ENCODE measurements at regions not wholly inside any gene's neighbourhood (a gene's known extent, or its start where the extent isn't known, plus 50 kb on each side); places are given as distances from the start of the nearest gene placed in this dataset.
A peak's percentile ranks its signal among the peaks of the same experiment; 100 is the strongest.

DNA sequence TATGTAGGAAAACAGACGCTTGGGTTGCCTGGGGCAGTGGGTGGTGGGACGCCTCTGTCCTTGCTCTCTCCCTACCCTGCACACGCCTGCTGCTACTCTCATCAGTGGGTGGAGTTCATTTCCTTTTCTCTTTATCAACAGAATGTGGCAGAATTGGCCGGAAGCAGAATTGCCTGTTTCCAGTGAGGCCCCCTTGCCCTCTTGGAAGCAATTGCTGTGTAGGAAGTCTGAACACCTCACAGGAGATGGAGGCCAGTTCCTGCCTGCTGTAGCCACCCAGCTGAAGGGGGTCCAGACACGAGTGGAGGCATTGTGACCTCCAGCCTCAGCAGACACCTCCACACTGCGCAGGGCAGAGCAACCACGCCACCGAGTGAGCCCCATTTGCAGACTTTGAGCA, 331.6 kb upstream of the ZNF32 start:
- H3K4me2 ChIP-seq (ENCODE audit: insufficient read depth, low read length, poor library complexity, severe bottlenecking): no peak overlapping the region
- no peaks in the 10 kb centered on the region for H3K79me1 ChIP-seq (ENCODE audit: low read depth, low read length)
- H3K14ac ChIP-seq (ENCODE audit: low read length): no peak overlapping the region
- no peaks in the 10 kb centered on the region for H3K9me3 ChIP-seq (replicated peaks in 1 of 2; ENCODE audit: control insufficient read depth in 2 of 2, insufficient read depth in 1 of 2, low read depth in 1 of 2, low read length in 2 of 2)
- H3K4me1 ChIP-seq (ENCODE audit: control insufficient read depth in 2 of 2, insufficient read depth in 1 of 2, low read depth in 1 of 2, low read length in 2 of 2): no peaks in the 10 kb centered on the region
- H2BK15ac ChIP-seq (ENCODE audit: low read length): no peak overlapping the region
- H3K23ac ChIP-seq (ENCODE audit: low read depth, low read length, poor library complexity): no peak overlapping the region
- H3K18ac ChIP-seq (ENCODE audit: low read length): peak overlapping the region; percentile 42
- H4K8ac ChIP-seq (ENCODE audit: low read depth, low read length): no peak overlapping the region
- H3K4ac ChIP-seq (ENCODE audit: low read length): no peak overlapping the region
- H2BK12ac ChIP-seq (ENCODE audit: low read length): no peak overlapping the region
- H2AK5ac ChIP-seq (ENCODE audit: low read depth, low read length): peak overlapping the region; percentile 10
- no peak overlapping the region for H2AFZ ChIP-seq (ENCODE audit: low read length)
- no CpG with 5 or more reads among the region's 8 CpGs for WGBS, 2 donors (ENCODE audit: extremely low coverage in 2 of 2, insufficient read length in 2 of 2, insufficient replicate concordance in 1 of 2)
- no peak overlapping the region for H3K9ac ChIP-seq (ENCODE audit: low read depth, low read length, poor library complexity)
- H4K91ac ChIP-seq (ENCODE audit: low read depth, low read length, poor library complexity): no peak overlapping the region
- no peak overlapping the region for H3K27ac ChIP-seq (replicated peaks; ENCODE audit: low read length)
- DNase-seq (ENCODE audit: low spot score): no peak
- no peaks in the 10 kb centered on the region for H3K27me3 ChIP-seq (ENCODE audit: control insufficient read depth in 3 of 3, insufficient read depth in 3 of 3, low read depth in 1 of 3, low read length in 3 of 3)
- H3K36me3 ChIP-seq (replicated peaks in 1 of 2; ENCODE audit: control insufficient read depth in 2 of 2, insufficient read depth in 2 of 2, low read length in 2 of 2): no peaks in the 10 kb centered on the region
- no peak overlapping the region for H2BK5ac ChIP-seq (ENCODE audit: low read length)
- H3K4me3 ChIP-seq (ENCODE audit: low read length in 2 of 2): no peak overlapping the region
- H2BK120ac ChIP-seq (ENCODE audit: low read depth, low read length): no peak overlapping the region

DNA sequence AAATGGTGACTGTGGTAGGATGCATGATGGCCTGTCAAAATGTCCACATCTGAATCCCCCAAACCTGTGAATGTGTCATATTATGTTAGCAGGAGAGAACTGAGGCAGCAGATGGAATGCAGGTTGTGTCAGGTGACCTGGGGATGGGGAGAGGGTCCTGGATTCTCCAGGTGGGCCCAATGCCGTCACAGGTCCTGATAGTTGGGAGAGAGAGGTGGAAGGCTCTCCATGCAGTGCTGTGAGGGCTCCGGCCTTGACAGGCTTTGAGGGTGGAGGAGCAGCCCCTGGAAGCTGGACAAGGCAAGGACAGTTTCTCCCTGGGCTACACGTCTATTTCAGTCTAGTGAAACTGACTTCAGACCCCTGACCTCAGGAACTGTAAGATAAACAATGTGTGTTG, 330.9 kb upstream of the ZNF32 start:
- H3K27me3 ChIP-seq (ENCODE audit: control insufficient read depth in 3 of 3, insufficient read depth in 3 of 3, low read depth in 1 of 3, low read length in 3 of 3): no peaks in the 10 kb centered on the region
- DNase-seq (ENCODE audit: low spot score): no peak
- H3K4me1 ChIP-seq (ENCODE audit: control insufficient read depth in 2 of 2, insufficient read depth in 1 of 2, low read depth in 1 of 2, low read length in 2 of 2): no peaks in the 10 kb centered on the region
- no peaks in the 10 kb centered on the region for H3K36me3 ChIP-seq (replicated peaks in 1 of 2; ENCODE audit: control insufficient read depth in 2 of 2, insufficient read depth in 2 of 2, low read length in 2 of 2)
- H2BK5ac ChIP-seq (ENCODE audit: low read length): no peak overlapping the region
- H2BK120ac ChIP-seq (ENCODE audit: low read depth, low read length): no peak overlapping the region
- no peak overlapping the region for H2AFZ ChIP-seq (ENCODE audit: low read length)
- H4K91ac ChIP-seq (ENCODE audit: low read depth, low read length, poor library complexity): no peak overlapping the region
- no peaks in the 10 kb centered on the region for H3K9me3 ChIP-seq (replicated peaks in 1 of 2; ENCODE audit: control insufficient read depth in 2 of 2, insufficient read depth in 1 of 2, low read depth in 1 of 2, low read length in 2 of 2)
- no peak overlapping the region for H2AK5ac ChIP-seq (ENCODE audit: low read depth, low read length)
- no peak overlapping the region for H3K4ac ChIP-seq (ENCODE audit: low read length)
- H3K18ac ChIP-seq (ENCODE audit: low read length): peak overlapping the region; percentile 65
- H3K23ac ChIP-seq (ENCODE audit: low read depth, low read length, poor library complexity): no peak overlapping the region
- H3K27ac ChIP-seq (replicated peaks; ENCODE audit: low read length): no peak overlapping the region
- no peak overlapping the region for H3K4me2 ChIP-seq (ENCODE audit: insufficient read depth, low read length, poor library complexity, severe bottlenecking)
- no peak overlapping the region for H3K14ac ChIP-seq (ENCODE audit: low read length)
- H3K79me1 ChIP-seq (ENCODE audit: low read depth, low read length): no peaks in the 10 kb centered on the region
- no peak overlapping the region for H3K9ac ChIP-seq (ENCODE audit: low read depth, low read length, poor library complexity)
- no peak overlapping the region for H2BK12ac ChIP-seq (ENCODE audit: low read length)
- WGBS, 2 donors (ENCODE audit: extremely low coverage in 2 of 2, insufficient read length in 2 of 2, insufficient replicate concordance in 1 of 2): no CpG with 5 or more reads among the region's 3 CpGs
- no peak overlapping the region for H2BK15ac ChIP-seq (ENCODE audit: low read length)
- no peak overlapping the region for H3K4me3 ChIP-seq (ENCODE audit: low read length in 2 of 2)
- H4K8ac ChIP-seq (ENCODE audit: low read depth, low read length): no peak overlapping the region

DNA sequence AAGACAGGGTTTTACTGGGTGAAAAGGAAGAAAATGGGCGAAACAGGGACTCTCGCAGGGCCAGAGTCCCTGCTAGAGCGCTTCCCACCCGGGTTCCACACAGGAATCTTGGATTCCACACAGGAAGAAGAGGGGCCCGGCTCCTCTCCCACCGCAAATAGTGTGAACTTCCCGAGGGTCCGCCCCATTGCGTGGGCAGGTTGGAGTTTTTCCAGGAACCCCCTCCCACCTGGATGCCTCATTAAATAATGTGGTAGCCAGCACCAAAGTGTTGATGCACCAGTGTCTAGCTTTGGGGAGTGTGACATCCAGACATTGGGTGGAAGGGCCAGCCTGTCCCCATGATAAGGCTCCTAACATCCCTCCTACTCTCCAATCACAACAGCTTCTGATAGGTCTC, 330.3 kb upstream of the ZNF32 start:
- H3K4me1 ChIP-seq (ENCODE audit: control insufficient read depth in 2 of 2, insufficient read depth in 1 of 2, low read depth in 1 of 2, low read length in 2 of 2): no peaks in the 10 kb centered on the region
- no peak overlapping the region for H4K91ac ChIP-seq (ENCODE audit: low read depth, low read length, poor library complexity)
- no peak for DNase-seq (ENCODE audit: low spot score)
- peak overlapping the region; percentile 67 for H3K14ac ChIP-seq (ENCODE audit: low read length)
- no peak overlapping the region for H3K4me3 ChIP-seq (ENCODE audit: low read length in 2 of 2)
- H4K8ac ChIP-seq (ENCODE audit: low read depth, low read length): no peak overlapping the region
- no peak overlapping the region for H2BK120ac ChIP-seq (ENCODE audit: low read depth, low read length)
- H3K27ac ChIP-seq (replicated peaks; ENCODE audit: low read length): no peak overlapping the region
- no peaks in the 10 kb centered on the region for H3K9me3 ChIP-seq (replicated peaks in 1 of 2; ENCODE audit: control insufficient read depth in 2 of 2, insufficient read depth in 1 of 2, low read depth in 1 of 2, low read length in 2 of 2)
- no peak overlapping the region for H2AFZ ChIP-seq (ENCODE audit: low read length)
- no peaks in the 10 kb centered on the region for H3K79me1 ChIP-seq (ENCODE audit: low read depth, low read length)
- H2BK12ac ChIP-seq (ENCODE audit: low read length): no peak overlapping the region
- H3K18ac ChIP-seq (ENCODE audit: low read length): no peak overlapping the region
- no peak overlapping the region for H2BK5ac ChIP-seq (ENCODE audit: low read length)
- H3K4me2 ChIP-seq (ENCODE audit: insufficient read depth, low read length, poor library complexity, severe bottlenecking): no peak overlapping the region
- no peak overlapping the region for H3K23ac ChIP-seq (ENCODE audit: low read depth, low read length, poor library complexity)
- H3K9ac ChIP-seq (ENCODE audit: low read depth, low read length, poor library complexity): no peak overlapping the region
- no peak overlapping the region for H2BK15ac ChIP-seq (ENCODE audit: low read length)
- no peak overlapping the region for H3K4ac ChIP-seq (ENCODE audit: low read length)
- no peaks in the 10 kb centered on the region for H3K27me3 ChIP-seq (ENCODE audit: control insufficient read depth in 3 of 3, insufficient read depth in 3 of 3, low read depth in 1 of 3, low read length in 3 of 3)
- no CpG with 5 or more reads among the region's 9 CpGs for WGBS, 2 donors (ENCODE audit: extremely low coverage in 2 of 2, insufficient read length in 2 of 2, insufficient replicate concordance in 1 of 2)
- H3K36me3 ChIP-seq (replicated peaks in 1 of 2; ENCODE audit: control insufficient read depth in 2 of 2, insufficient read depth in 2 of 2, low read length in 2 of 2): no peaks in the 10 kb centered on the region
- no peak overlapping the region for H2AK5ac ChIP-seq (ENCODE audit: low read depth, low read length)

DNA sequence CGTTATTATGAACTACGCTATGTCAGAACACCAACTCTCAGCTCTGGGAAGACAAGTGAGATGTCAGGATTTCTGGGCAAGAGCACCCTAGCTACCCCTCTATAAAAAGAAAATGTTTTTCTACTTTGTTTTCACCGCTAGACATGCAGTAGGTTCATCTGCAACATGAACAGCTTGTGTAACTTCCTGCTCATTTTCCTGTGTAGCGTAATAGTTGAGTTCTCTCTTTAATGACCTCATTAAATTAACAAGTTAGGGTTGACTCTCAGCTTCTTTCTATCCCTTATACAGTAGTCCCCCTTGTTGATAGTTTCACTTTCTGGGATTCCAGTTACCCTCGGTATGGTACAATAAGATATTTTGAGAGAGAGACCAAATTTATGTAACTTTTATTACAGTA, 329.4 kb upstream of the ZNF32 start:
- DNase-seq (ENCODE audit: low spot score): no peak
- WGBS, 2 donors (ENCODE audit: extremely low coverage in 2 of 2, insufficient read length in 2 of 2, insufficient replicate concordance in 1 of 2): no CpG with 5 or more reads among the region's 5 CpGs

More for the DNA sequence above, 329.4 kb upstream of the ZNF32 start:
- H3K4me2 ChIP-seq (ENCODE audit: insufficient read depth, low read length, poor library complexity, severe bottlenecking): no peak overlapping the region
- H3K18ac ChIP-seq (ENCODE audit: low read length): no peak overlapping the region
- no peaks in the 10 kb centered on the region for H3K79me1 ChIP-seq (ENCODE audit: low read depth, low read length)
- H4K91ac ChIP-seq (ENCODE audit: low read depth, low read length, poor library complexity): no peak overlapping the region
- H2BK15ac ChIP-seq (ENCODE audit: low read length): no peak overlapping the region
- H2AFZ ChIP-seq (ENCODE audit: low read length): no peak overlapping the region
- H3K14ac ChIP-seq (ENCODE audit: low read length): no peak overlapping the region
- H3K36me3 ChIP-seq (replicated peaks in 1 of 2; ENCODE audit: control insufficient read depth in 2 of 2, insufficient read depth in 2 of 2, low read length in 2 of 2): no peaks in the 10 kb centered on the region
- no peak overlapping the region for H2BK120ac ChIP-seq (ENCODE audit: low read depth, low read length)
- no peak overlapping the region for H3K9ac ChIP-seq (ENCODE audit: low read depth, low read length, poor library complexity)
- H2BK12ac ChIP-seq (ENCODE audit: low read length): no peak overlapping the region
- H2BK5ac ChIP-seq (ENCODE audit: low read length): no peak overlapping the region
- no peak overlapping the region for H2AK5ac ChIP-seq (ENCODE audit: low read depth, low read length)
- no peak overlapping the region for H4K8ac ChIP-seq (ENCODE audit: low read depth, low read length)
- H3K4me1 ChIP-seq (ENCODE audit: control insufficient read depth in 2 of 2, insufficient read depth in 1 of 2, low read depth in 1 of 2, low read length in 2 of 2): no peaks in the 10 kb centered on the region
- H3K23ac ChIP-seq (ENCODE audit: low read depth, low read length, poor library complexity): no peak overlapping the region
- no peaks in the 10 kb centered on the region for H3K27me3 ChIP-seq (ENCODE audit: control insufficient read depth in 3 of 3, insufficient read depth in 3 of 3, low read depth in 1 of 3, low read length in 3 of 3)
- no peak overlapping the region for H3K4me3 ChIP-seq (ENCODE audit: low read length in 2 of 2)
- H3K9me3 ChIP-seq (replicated peaks in 1 of 2; ENCODE audit: control insufficient read depth in 2 of 2, insufficient read depth in 1 of 2, low read depth in 1 of 2, low read length in 2 of 2): no peaks in the 10 kb centered on the region
- no peak overlapping the region for H3K4ac ChIP-seq (ENCODE audit: low read length)
- no peak overlapping the region for H3K27ac ChIP-seq (replicated peaks; ENCODE audit: low read length)
